ENCODE measurements at regions not wholly inside any gene's neighbourhood (a gene's known extent, or its start where the extent isn't known, plus 50 kb on each side); places are given as distances from the start of the nearest gene placed in this dataset.

DNA sequence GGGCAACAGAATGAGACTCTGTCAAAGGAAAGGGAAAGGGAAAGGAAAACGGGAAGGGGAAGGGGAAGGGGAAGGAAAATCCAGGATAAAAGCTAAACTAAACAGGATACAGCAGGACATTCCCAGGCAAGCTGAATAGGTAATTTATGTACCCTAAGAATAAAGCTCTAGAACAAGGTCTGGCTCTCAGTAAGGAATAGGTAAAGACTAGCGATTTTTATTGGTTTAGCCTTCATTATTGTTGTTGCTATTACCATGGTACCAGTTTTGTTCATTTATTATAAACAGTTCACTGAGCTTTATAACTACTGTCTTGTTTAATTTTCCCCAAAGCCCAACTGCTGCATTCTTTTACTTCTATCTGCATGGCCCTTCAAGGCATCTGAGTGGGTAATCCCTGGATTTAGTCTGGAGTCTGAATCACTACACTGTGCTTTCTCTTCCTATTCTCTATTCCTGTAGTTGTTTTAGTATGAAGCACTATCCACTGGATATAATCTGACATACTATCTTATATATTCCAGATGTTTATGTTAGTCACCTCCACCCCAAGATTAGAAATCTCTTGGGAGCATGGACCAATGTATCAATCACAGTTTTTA, 127.1 kb upstream of the TANK start:
- DNase-seq (ENCODE audit: low read depth): peak; percentile 77
- no peak for TF ChIP-seq CTCF (IDR thresholded peaks at IDR 0.05; ENCODE audit: insufficient read depth, low read depth, low read length)
- no peak overlapping the region for H3K4me3 ChIP-seq (ENCODE audit: low read depth, low read length)

GRCh38 chr2:161036926-161037325, 123.3 kb upstream of the TANK start:
- DNase-seq (ENCODE audit: low read depth): peak; percentile 37

DNA sequence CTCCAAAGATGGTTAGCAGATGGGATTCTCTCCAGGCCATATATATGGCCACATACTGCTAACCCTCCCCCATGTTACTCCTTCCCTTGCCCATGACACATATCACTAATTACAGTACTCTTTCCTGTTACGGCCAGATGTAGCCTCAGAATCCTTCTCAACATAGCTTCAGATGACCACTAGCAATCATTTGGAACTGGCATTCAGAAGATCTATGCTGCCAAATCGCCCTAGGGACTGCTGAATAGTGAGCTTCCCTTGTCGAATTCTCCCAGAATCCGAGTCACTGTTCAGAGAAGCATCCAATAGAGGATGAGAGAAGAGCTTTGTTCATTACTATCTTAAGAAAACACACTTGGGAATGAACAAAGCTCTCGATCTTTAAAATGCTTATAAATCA, 121.2 kb upstream of the TANK start:
- DNase-seq (ENCODE audit: low read depth): no peak
- H3K4me3 ChIP-seq (ENCODE audit: low read depth, low read length): no peak overlapping the region
- TF ChIP-seq CTCF (IDR thresholded peaks at IDR 0.05; ENCODE audit: insufficient read depth, low read depth, low read length): no peak

More at GRCh38 chr2:161036926-161037325, 123.3 kb upstream of the TANK start:
- TF ChIP-seq CTCF (IDR thresholded peaks at IDR 0.05; ENCODE audit: insufficient read depth, low read depth, low read length): no peak
- no peak overlapping the region for H3K4me3 ChIP-seq (ENCODE audit: low read depth, low read length)

DNA sequence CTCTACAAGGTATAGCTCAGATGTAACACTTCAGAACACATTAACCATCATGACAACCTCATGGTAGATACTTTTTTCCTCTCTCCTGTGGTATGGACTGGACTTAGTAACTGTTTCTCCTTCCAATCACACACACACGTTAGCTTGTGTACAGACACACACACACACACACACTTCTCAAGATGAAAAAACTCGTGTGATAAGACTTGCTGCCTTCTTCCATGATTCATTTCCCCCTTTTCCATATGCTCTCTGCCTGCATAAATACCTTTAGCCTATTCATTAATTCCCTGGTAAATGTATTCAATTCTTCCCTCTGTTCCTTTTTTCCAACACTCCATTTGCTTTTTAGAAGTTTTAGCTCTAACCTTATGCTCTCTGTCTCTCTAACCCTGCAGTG, 118.9 kb upstream of the TANK start:
- no peak for DNase-seq (ENCODE audit: low read depth)
- no peak overlapping the region for H3K4me3 ChIP-seq (ENCODE audit: low read depth, low read length)
- TF ChIP-seq CTCF (IDR thresholded peaks at IDR 0.05; ENCODE audit: insufficient read depth, low read depth, low read length): no peak

DNA sequence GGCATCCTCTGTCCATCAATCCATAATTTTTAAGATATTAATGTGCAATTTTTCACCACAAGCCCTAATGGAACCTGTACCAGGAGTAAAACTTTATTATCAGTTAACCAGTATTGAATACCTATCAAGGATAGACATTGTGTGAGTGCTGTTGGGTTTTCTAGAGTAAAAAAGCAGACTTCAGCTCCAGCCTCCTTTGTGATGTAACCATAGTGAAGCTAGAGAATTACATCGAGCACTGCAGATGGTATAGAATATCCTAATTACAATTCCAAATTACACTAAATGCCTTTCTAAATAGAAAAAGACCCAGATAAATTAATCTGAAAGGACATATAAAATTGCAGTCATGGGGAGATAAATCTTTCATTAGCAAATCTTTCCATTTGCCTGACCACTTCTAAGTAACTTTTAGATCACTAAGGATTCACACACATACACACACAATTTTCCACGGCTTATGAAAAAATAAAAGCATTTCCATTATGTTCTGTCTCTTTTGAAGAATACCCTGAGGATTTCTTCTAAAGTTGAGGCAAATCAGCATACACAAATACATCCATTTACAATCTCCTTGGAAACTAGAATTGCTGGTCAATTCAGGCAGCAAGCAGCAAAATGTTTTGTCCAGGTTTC, 117.1 kb upstream of the TANK start:
- no peak for DNase-seq (ENCODE audit: low read depth)
- H3K4me3 ChIP-seq (ENCODE audit: low read depth, low read length): no peak overlapping the region
- no peak for TF ChIP-seq CTCF (IDR thresholded peaks at IDR 0.05; ENCODE audit: insufficient read depth, low read depth, low read length)

GRCh38 chr2:161044095-161044865, 115.9 kb upstream of the TANK start:
- H3K4me3 ChIP-seq (ENCODE audit: low read depth, low read length): no peak overlapping the region
- DNase-seq (ENCODE audit: low read depth): peak; percentile 49
- no peak for TF ChIP-seq CTCF (IDR thresholded peaks at IDR 0.05; ENCODE audit: insufficient read depth, low read depth, low read length)
